Upper lobe of left lung (tissue), 4 donors: ENCODE measurements at regions not wholly inside any gene's neighbourhood (a gene's known extent, or its start where the extent isn't known, plus 50 kb on each side); places are given as distances from the start of the nearest gene placed in this dataset.

ENCODE experiments used
- CTCF ChIP-seq, 6 experiments: fragments of 450-650 bp in 4 of 6; fragments of 200-600 bp in 2 of 6; sonication (generic) in 2 of 6; IDR thresholded peaks; one replicate each; pipeline ENCODE4 v1.5.1; 2016 to 2019; ENCODE audit warnings: antibody characterized with exemption in 6 of 6
- EP300 ChIP-seq, 4 donors: sonication (generic); formaldehyde crosslinking; IDR thresholded peaks; one replicate each; pipeline ENCODE4 v1.5.1; 2017; ENCODE audit warnings: antibody characterized with exemption in 4 of 4, control low read depth in 2 of 4
- POLR2A ChIP-seq, 4 donors: fragments of 450-650 bp; IDR thresholded peaks; one replicate each; pipeline ENCODE4 v1.5.1; 2016 to 2017; ENCODE audit warnings: antibody characterized with exemption in 4 of 4, mild to moderate bottlenecking in 2 of 4
- POLR2AphosphoS5 ChIP-seq, 2 donors: sonication (generic); formaldehyde crosslinking; IDR thresholded peaks; one replicate each; pipeline ENCODE4 v1.5.1; 2017; ENCODE audit warnings: antibody characterized with exemption in 2 of 2

- TF ChIP-seq CTCF (IDR thresholded peaks at IDR 0.05) = no peak
- no peak for TF ChIP-seq EP300 (IDR thresholded peaks at IDR 0.05)
- TF ChIP-seq POLR2A (IDR thresholded peaks at IDR 0.05) = no peak
- TF ChIP-seq POLR2AphosphoS5 (IDR thresholded peaks at IDR 0.05) = no peak
Observed at GRCh38 chr7:132041108-132041507, 484.7 kb upstream of the PODXL start.
